ENCODE measurements at regions not wholly inside any gene's neighbourhood (a gene's known extent, or its start where the extent isn't known, plus 50 kb on each side); places are given as distances from the start of the nearest gene placed in this dataset.

DNA sequence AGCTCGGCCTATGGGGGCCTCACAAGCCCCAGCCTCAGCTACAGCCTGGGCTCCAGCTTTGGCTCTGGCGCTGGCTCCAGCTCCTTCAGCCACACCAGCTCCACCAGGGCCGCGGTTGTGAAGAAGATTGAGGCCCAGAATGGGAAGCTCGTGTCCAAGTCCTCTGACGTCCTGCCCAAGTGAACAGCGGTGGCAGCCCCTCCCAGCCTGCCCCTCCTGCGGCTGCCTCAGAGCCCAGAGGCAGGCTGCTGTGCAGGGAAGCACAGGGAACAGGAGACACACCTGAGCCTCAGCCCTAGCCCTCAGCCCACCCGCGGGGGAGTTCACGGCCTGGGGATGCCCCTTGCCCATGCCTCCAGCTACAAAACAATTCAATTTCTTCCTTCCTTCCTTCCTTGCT is 75.7 kb upstream of the ZXDA start:
- DNase-seq (ENCODE audit: extremely low read depth in 1 of 4, low spot score in 3 of 4) (no peak), ATAC-seq (no peak), FAIRE-seq (no peak)
- WGBS (ENCODE audit: insufficient coverage, low coverage, missing lambda C conversion rate) = 0% methylated on average over 6 of the region's 11 CpGs
- no peaks in the 10 kb centered on the region for H3K79me2 ChIP-seq (ENCODE audit: control insufficient read depth, insufficient read depth, low read length)
- no TSS peak for BruUV-seq (replicated peaks)
- H3K9me3 ChIP-seq (replicated peaks; ENCODE audit: control insufficient read depth, insufficient read depth, low read depth, low read length) = no peaks in the 10 kb centered on the region
- intact Hi-C loops (cut with micrococcal nuclease) (no loop called here), in situ Hi-C loops (cut with MboI) (no loop called here)
- no peak overlapping the region for H3K9ac ChIP-seq (ENCODE audit: insufficient read depth in 1 of 2, low read depth in 2 of 2, low read length in 2 of 2)
- no peaks in the 10 kb centered on the region for H3K27me3 ChIP-seq (ENCODE audit: control insufficient read depth in 2 of 2, insufficient read depth in 2 of 2, low read length in 2 of 2)
- no peak overlapping the region for H2AFZ ChIP-seq (ENCODE audit: low read depth, low read length)
- H3K4me3 ChIP-seq = no peak overlapping the region
- H3K4me2 ChIP-seq (ENCODE audit: insufficient read depth, low read length) = no peak overlapping the region
- TF ChIP-seq, protein P1, sequence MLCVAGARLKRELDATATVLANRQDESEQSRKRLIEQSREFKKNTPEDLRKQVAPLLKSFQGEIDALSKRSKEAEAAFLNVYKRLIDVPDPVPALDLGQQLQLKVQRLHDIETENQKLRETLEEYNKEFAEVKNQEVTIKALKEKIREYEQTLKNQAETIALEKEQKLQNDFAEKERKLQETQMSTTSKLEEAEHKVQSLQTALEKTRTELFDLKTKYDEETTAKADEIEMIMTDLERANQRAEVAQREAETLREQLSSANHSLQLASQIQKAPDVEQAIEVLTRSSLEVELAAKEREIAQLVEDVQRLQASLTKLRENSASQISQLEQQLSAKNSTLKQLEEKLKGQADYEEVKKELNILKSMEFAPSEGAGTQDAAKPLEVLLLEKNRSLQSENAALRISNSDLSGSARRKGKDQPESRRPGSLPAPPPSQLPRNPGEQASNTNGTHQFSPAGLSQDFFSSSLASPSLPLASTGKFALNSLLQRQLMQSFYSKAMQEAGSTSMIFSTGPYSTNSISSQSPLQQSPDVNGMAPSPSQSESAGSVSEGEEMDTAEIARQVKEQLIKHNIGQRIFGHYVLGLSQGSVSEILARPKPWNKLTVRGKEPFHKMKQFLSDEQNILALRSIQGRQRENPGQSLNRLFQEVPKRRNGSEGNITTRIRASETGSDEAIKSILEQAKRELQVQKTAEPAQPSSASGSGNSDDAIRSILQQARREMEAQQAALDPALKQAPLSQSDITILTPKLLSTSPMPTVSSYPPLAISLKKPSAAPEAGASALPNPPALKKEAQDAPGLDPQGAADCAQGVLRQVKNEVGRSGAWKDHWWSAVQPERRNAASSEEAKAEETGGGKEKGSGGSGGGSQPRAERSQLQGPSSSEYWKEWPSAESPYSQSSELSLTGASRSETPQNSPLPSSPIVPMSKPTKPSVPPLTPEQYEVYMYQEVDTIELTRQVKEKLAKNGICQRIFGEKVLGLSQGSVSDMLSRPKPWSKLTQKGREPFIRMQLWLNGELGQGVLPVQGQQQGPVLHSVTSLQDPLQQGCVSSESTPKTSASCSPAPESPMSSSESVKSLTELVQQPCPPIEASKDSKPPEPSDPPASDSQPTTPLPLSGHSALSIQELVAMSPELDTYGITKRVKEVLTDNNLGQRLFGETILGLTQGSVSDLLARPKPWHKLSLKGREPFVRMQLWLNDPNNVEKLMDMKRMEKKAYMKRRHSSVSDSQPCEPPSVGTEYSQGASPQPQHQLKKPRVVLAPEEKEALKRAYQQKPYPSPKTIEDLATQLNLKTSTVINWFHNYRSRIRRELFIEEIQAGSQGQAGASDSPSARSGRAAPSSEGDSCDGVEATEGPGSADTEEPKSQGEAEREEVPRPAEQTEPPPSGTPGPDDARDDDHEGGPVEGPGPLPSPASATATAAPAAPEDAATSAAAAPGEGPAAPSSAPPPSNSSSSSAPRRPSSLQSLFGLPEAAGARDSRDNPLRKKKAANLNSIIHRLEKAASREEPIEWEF (CRISPR knock-in tag; IDR thresholded peaks at IDR 0.05) = no peak
- TF ChIP-seq BRF2 (IDR thresholded peaks at IDR 0.05; ENCODE audit: borderline replicate concordance, insufficient read depth, insufficient read length) (no peak), HMG20A (CRISPR knock-in tag; conservative IDR thresholded peaks at IDR 0.05) (no peak), HLTF (IDR thresholded peaks at IDR 0.05) (no peak), PCBP2 (IDR thresholded peaks at IDR 0.05; ENCODE audit: low read depth, low read length, poor library complexity, severe bottlenecking) (no peak), TRIM25 (IDR thresholded peaks at IDR 0.05; ENCODE audit: borderline replicate concordance) (no peak), SMAD2 (IDR thresholded peaks at IDR 0.05; ENCODE audit: low read depth, low read length) (no peak)
- TF ChIP-seq, protein P2, sequence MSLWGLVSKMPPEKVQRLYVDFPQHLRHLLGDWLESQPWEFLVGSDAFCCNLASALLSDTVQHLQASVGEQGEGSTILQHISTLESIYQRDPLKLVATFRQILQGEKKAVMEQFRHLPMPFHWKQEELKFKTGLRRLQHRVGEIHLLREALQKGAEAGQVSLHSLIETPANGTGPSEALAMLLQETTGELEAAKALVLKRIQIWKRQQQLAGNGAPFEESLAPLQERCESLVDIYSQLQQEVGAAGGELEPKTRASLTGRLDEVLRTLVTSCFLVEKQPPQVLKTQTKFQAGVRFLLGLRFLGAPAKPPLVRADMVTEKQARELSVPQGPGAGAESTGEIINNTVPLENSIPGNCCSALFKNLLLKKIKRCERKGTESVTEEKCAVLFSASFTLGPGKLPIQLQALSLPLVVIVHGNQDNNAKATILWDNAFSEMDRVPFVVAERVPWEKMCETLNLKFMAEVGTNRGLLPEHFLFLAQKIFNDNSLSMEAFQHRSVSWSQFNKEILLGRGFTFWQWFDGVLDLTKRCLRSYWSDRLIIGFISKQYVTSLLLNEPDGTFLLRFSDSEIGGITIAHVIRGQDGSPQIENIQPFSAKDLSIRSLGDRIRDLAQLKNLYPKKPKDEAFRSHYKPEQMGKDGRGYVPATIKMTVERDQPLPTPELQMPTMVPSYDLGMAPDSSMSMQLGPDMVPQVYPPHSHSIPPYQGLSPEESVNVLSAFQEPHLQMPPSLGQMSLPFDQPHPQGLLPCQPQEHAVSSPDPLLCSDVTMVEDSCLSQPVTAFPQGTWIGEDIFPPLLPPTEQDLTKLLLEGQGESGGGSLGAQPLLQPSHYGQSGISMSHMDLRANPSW (CRISPR knock-in tag; IDR thresholded peaks at IDR 0.05) = no peak
- no peaks in the 10 kb centered on the region for H3K36me3 ChIP-seq (ENCODE audit: control insufficient read depth, insufficient read depth, low read length)
- CTCF ChIA-PET (ENCODE audit: low intra/inter-chr PET ratio) = no interaction called here
- POLR2A ChIA-PET = no interaction called here
- no peaks in the 10 kb centered on the region for H4K20me1 ChIP-seq (replicated peaks; ENCODE audit: control insufficient read depth, insufficient read depth, low read length)
- no peaks in the 10 kb centered on the region for H3K9me1 ChIP-seq (ENCODE audit: control insufficient read depth, insufficient read depth, low read length)
- H3K4me1 ChIP-seq (replicated peaks in 1 of 2; ENCODE audit: control insufficient read depth in 2 of 2, insufficient read depth in 2 of 2, low read length in 2 of 2) = no peaks in the 10 kb centered on the region
- no peak overlapping the region for H3K27ac ChIP-seq (ENCODE audit: extremely low read depth, low read depth, low read length)
